Fibroblast of lung (primary cell): ENCODE measurements at regions not wholly inside any gene's neighbourhood (a gene's known extent, or its start where the extent isn't known, plus 50 kb on each side); places are given as distances from the start of the nearest gene placed in this dataset.

ENCODE experiments used
- DNase-seq, 2 donors: peaks; one replicate each; pipeline versions ENCODE4 v3.0.0 to v3.0.0-alpha.2; 2010; ENCODE audit warnings: low read depth in 2 of 2
- H2AFZ ChIP-seq: 2 replicates; pipeline ENCODE4 v1.5.1; 2012; ENCODE audit warnings: low read length, control low read depth, inconsistent platforms
- H3K27ac ChIP-seq: 2 replicates; pipeline ENCODE4 v1.5.1; 2011; ENCODE audit warnings: low read length, control low read depth; ENCODE audit not compliant: insufficient read depth
- H3K27me3 ChIP-seq: 2 replicates; pipeline ENCODE4 v1.5.1; 2011; ENCODE audit warnings: mild to moderate bottlenecking, low read length; ENCODE audit not compliant: control insufficient read depth, insufficient read depth
- H3K36me3 ChIP-seq: 2 replicates; pipeline ENCODE4 v1.5.1; 2011; ENCODE audit warnings: low read length; ENCODE audit not compliant: control insufficient read depth, insufficient read depth
- H3K4me1 ChIP-seq: 2 replicates; pipeline ENCODE4 v1.5.1; 2011; ENCODE audit warnings: low read length; ENCODE audit not compliant: control insufficient read depth, insufficient read depth; ENCODE audit errors: extremely low read depth
- H3K4me2 ChIP-seq: 2 replicates; pipeline ENCODE4 v1.5.1; 2011; ENCODE audit warnings: low read length, control low read depth; ENCODE audit not compliant: insufficient read depth; ENCODE audit errors: extremely low read depth
- H3K4me3 ChIP-seq, 4 experiments: fragments of 200-600 bp in 1 of 4; sonication (generic) in 1 of 4; replicated peaks in 1 of 4; 2 replicates each; pipeline ENCODE4 v1.5.1; 2011 to 2016; ENCODE audit warnings: low read length in 4 of 4, low read depth in 3 of 4, mild to moderate bottlenecking in 3 of 4, control low read depth in 2 of 4, inconsistent platforms in 1 of 4, mixed read lengths in 1 of 4; ENCODE audit not compliant: insufficient read depth in 1 of 4; ENCODE audit errors: control extremely low read depth in 1 of 4
- H3K79me2 ChIP-seq: 2 replicates; pipeline ENCODE4 v1.5.1; 2012; ENCODE audit warnings: mild to moderate bottlenecking, low read length, inconsistent platforms; ENCODE audit not compliant: control insufficient read depth, insufficient read depth
- H3K9ac ChIP-seq: 2 replicates; pipeline ENCODE4 v1.5.1; 2011; ENCODE audit warnings: mild to moderate bottlenecking, low read length, control low read depth; ENCODE audit not compliant: insufficient read depth
- H3K9me3 ChIP-seq: 2 replicates; pipeline ENCODE4 v1.5.1; 2012; ENCODE audit warnings: low read depth, low read length; ENCODE audit not compliant: control insufficient read depth, insufficient read depth
- H4K20me1 ChIP-seq: 2 replicates; pipeline ENCODE4 v1.5.1; 2011; ENCODE audit warnings: low read length; ENCODE audit not compliant: control insufficient read depth, insufficient read depth; ENCODE audit errors: extremely low read depth
- EZH2 ChIP-seq: IDR thresholded peaks from 2 replicates; pipeline ENCODE4 v1.5.1; 2012; ENCODE audit warnings: low read length, control low read depth, mild to moderate bottlenecking; ENCODE audit errors: missing control alignments
- TF ChIP-seq, protein P1 (sequence below), 2 donors: IDR thresholded peaks in 1 of 2; conservative IDR thresholded peaks in 1 of 2; 1 replicate in 1 of 2; 2 replicates in 1 of 2; pipeline ENCODE4 v1.5.1; 2011 to 2012; ENCODE audit warnings: low read length in 2 of 2, control low read depth in 1 of 2, inconsistent platforms in 1 of 2, low read depth in 1 of 2, mild to moderate bottlenecking in 1 of 2

DNA sequence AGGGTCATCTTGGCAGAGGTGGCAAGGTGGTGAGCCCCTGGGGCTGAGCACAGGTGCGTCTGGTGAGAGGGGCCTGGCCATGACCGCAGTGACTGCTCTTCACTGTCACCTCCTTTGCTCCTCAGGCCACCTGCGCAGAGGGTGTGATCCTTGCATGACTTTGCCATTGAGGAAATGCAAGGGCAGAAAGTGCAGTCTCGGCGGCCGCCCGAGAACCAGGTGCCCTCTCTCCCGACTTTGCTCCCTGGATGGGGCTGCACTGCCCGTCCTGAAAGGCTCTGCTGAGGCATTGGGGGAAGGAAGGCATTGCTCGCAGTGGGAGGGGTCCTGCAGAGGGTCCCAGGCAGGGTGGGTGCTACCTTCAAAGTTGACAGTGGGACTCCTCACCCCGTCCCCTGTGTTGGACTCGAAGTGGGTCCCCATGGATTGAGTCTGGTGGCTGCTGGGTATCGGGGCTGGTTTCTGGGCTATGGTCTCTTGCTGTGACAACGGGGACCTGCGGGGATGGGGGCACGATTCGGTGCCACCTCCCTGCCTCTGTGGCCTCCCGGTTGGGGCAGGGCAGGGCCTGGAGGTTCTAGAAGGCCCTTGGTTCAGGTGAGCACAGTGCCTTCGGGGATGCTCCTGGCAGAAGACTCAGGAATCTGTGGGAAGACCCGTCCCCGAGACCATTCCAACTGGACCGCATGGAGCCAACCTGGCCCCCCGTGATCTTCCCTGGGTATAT is 1239.4 kb downstream of the BRD1 start:
- H3K9ac ChIP-seq: no peak overlapping the region
- H3K4me1 ChIP-seq: no peaks in the 10 kb centered on the region
- H3K27me3 ChIP-seq: no peaks in the 10 kb centered on the region
- H3K4me2 ChIP-seq: no peak overlapping the region
- H3K9me3 ChIP-seq: peaks cover 1% of the 10 kb centered on the region
- no peaks in the 10 kb centered on the region for H3K79me2 ChIP-seq
- H3K4me3 ChIP-seq: no peak overlapping the region
- H3K36me3 ChIP-seq: no peaks in the 10 kb centered on the region
- H4K20me1 ChIP-seq: no peaks in the 10 kb centered on the region
- no peak overlapping the region for H3K27ac ChIP-seq
- DNase-seq: no peak
- no peak for TF ChIP-seq EZH2
- TF ChIP-seq, protein P1, sequence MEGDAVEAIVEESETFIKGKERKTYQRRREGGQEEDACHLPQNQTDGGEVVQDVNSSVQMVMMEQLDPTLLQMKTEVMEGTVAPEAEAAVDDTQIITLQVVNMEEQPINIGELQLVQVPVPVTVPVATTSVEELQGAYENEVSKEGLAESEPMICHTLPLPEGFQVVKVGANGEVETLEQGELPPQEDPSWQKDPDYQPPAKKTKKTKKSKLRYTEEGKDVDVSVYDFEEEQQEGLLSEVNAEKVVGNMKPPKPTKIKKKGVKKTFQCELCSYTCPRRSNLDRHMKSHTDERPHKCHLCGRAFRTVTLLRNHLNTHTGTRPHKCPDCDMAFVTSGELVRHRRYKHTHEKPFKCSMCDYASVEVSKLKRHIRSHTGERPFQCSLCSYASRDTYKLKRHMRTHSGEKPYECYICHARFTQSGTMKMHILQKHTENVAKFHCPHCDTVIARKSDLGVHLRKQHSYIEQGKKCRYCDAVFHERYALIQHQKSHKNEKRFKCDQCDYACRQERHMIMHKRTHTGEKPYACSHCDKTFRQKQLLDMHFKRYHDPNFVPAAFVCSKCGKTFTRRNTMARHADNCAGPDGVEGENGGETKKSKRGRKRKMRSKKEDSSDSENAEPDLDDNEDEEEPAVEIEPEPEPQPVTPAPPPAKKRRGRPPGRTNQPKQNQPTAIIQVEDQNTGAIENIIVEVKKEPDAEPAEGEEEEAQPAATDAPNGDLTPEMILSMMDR (conservative IDR thresholded peaks at IDR 0.05 in 1 of 2, IDR thresholded peaks at IDR 0.05 in 1 of 2; ENCODE audit: low read depth in 1 of 2, low read length in 2 of 2): no peak
- H2AFZ ChIP-seq: no peak overlapping the region

DNA sequence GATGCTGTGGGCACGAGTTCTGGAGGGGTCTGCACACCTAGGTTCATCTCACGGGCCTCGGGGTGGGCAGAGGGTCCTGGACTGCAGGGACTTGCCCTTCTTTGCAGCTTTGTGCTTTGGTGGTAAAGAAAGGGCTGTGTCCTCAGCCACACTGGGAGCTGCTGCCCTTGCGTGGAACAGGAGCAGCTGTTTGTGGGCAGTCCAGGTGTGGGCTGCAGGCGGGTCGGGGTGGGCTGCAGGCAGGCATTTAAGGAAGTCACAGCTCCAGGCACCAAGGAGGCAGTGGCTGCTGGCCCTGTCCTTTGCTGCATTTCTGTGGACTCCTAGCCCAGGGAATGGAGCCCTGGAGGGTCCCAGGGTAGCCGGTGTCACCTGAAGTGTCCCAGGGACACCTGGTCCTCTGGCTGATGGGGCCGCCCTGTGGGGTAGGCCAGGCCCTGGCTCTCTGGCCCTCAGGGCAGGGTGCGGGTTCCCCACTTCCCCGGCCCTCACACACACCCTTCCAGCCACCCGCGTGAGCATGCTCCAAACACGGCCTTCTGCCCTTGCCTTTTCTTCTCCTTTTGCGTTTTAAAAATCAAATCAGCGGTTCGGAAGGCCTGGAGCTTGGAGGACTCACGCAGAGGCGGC is 1240.3 kb downstream of the BRD1 start:
- no peaks in the 10 kb centered on the region for H3K36me3 ChIP-seq
- no peaks in the 10 kb centered on the region for H4K20me1 ChIP-seq
- H3K27ac ChIP-seq: no peak overlapping the region
- H3K9ac ChIP-seq: no peak overlapping the region
- H3K79me2 ChIP-seq: no peaks in the 10 kb centered on the region
- DNase-seq: no peak
- H3K27me3 ChIP-seq: no peaks in the 10 kb centered on the region
- H2AFZ ChIP-seq: no peak overlapping the region
- no peak overlapping the region for H3K4me2 ChIP-seq
- H3K4me1 ChIP-seq: no peaks in the 10 kb centered on the region
- TF ChIP-seq, protein P1 (conservative IDR thresholded peaks at IDR 0.05 in 1 of 2, IDR thresholded peaks at IDR 0.05 in 1 of 2; ENCODE audit: low read depth in 1 of 2, low read length in 2 of 2): no peak
- no peak for TF ChIP-seq EZH2
- H3K4me3 ChIP-seq: no peak overlapping the region
- H3K9me3 ChIP-seq: peaks cover 1% of the 10 kb centered on the region

DNA sequence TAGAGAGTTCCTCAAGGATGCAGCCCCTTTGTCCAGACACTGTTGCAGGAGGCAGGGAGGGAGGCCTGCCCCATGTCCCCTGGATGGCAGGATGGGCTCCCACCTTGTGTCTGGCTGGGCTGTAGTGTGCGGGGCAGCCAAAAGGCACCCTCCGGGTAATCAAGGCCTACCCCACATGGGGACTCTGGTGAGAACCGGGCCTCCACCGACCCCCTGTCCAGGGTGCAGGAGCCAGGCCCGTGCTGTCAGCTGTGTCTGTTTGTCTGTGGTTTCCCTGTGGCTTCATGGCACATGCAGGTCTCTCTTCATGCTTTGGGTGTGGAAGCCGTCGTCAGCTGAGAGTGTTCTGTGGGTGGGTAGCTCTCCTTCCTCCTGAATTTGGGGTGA is 1240.9 kb downstream of the BRD1 start:
- Histone ChIP-seq H3K9me3 (peaks cover 1% of the 10 kb centered on the region), H2AFZ (no peak overlapping the region), H3K79me2 (no peaks in the 10 kb centered on the region), H3K27me3 (no peaks in the 10 kb centered on the region), H4K20me1 (no peaks in the 10 kb centered on the region), H3K4me3 (no peak overlapping the region), H3K36me3 (no peaks in the 10 kb centered on the region), H3K4me1 (no peaks in the 10 kb centered on the region), H3K9ac (no peak overlapping the region), H3K27ac (no peak overlapping the region), H3K4me2 (no peak overlapping the region)
- no peak for DNase-seq
- no peak for TF ChIP-seq EZH2
- TF ChIP-seq, protein P1 (conservative IDR thresholded peaks at IDR 0.05 in 1 of 2, IDR thresholded peaks at IDR 0.05 in 1 of 2; ENCODE audit: low read depth in 1 of 2, low read length in 2 of 2): no peak
